ENCODE measurements at regions not wholly inside any gene's neighbourhood (a gene's known extent, or its start where the extent isn't known, plus 50 kb on each side); places are given as distances from the start of the nearest gene placed in this dataset.

GRCh38 chr2:138842341-138842740, 62.2 kb upstream of the NXPH2 start:
- TF ChIP-seq CTCF (IDR thresholded peaks at IDR 0.05; ENCODE audit: borderline replicate concordance, insufficient read depth, low read depth, low read length), result no peak
- no peak overlapping the region for H3K4me3 ChIP-seq (ENCODE audit: low read depth, low read length)

- no peak for TF ChIP-seq CTCF (IDR thresholded peaks at IDR 0.05; ENCODE audit: borderline replicate concordance, insufficient read depth, low read depth, low read length)
- no peak overlapping the region for H3K4me3 ChIP-seq (ENCODE audit: low read depth, low read length)
Observed at GRCh38 chr2:138841459-138841858, 61.3 kb upstream of the NXPH2 start.

- TF ChIP-seq CTCF (IDR thresholded peaks at IDR 0.05; ENCODE audit: borderline replicate concordance, insufficient read depth, low read depth, low read length), result no peak
- no peak overlapping the region for H3K4me3 ChIP-seq (ENCODE audit: low read depth, low read length)
Observed at GRCh38 chr2:138838851-138839620, 58.8 kb upstream of the NXPH2 start.

- no peak for TF ChIP-seq CTCF (IDR thresholded peaks at IDR 0.05; ENCODE audit: borderline replicate concordance, insufficient read depth, low read depth, low read length)
- no peak overlapping the region for H3K4me3 ChIP-seq (ENCODE audit: low read depth, low read length)
Observed at GRCh38 chr2:138831691-138832090, 51.5 kb upstream of the NXPH2 start.

- H3K4me3 ChIP-seq (ENCODE audit: low read depth, low read length), result no peak overlapping the region
- no peak for TF ChIP-seq CTCF (IDR thresholded peaks at IDR 0.05; ENCODE audit: borderline replicate concordance, insufficient read depth, low read depth, low read length)
Observed at GRCh38 chr2:138831154-138831553, 51.0 kb upstream of the NXPH2 start.

- no peak for TF ChIP-seq CTCF (IDR thresholded peaks at IDR 0.05; ENCODE audit: borderline replicate concordance, insufficient read depth, low read depth, low read length)
- H3K4me3 ChIP-seq (ENCODE audit: low read depth, low read length), result no peak overlapping the region
Observed at GRCh38 chr2:138830547-138830946, 50.4 kb upstream of the NXPH2 start.

All from GM12875 (cell line).